HG02610 (cell line): ENCODE measurements at regions not wholly inside any gene's neighbourhood (a gene's known extent, or its start where the extent isn't known, plus 50 kb on each side); places are given as distances from the start of the nearest gene placed in this dataset.

ENCODE experiments used
- ATAC-seq: cut with Tn5 transposase; IDR thresholded peaks from one replicate; pipeline ENCODE4 v1.9.1; 2021; ENCODE audit warnings: mild to moderate bottlenecking, moderate library complexity; ENCODE audit not compliant: unreplicated experiment

- no peak for ATAC-seq
These were observed 160.7 kb upstream of the RTL1 start for GRCh38 chr14:101064121-101064661.

- ATAC-seq, result no peak
These were observed 161.2 kb upstream of the RTL1 start for GRCh38 chr14:101064718-101065117.

- ATAC-seq, result no peak
These were observed 161.7 kb upstream of the RTL1 start for GRCh38 chr14:101065246-101065645.

- ATAC-seq, result no peak
These were observed 162.5 kb upstream of the RTL1 start for GRCh38 chr14:101065696-101066694.

GRCh38 chr14:101066826-101067510 is 163.4 kb upstream of the RTL1 start:
- no peak for ATAC-seq

- no peak for ATAC-seq
These were observed 165.0 kb upstream of the RTL1 start for GRCh38 chr14:101068313-101069227.

GRCh38 chr14:101069228-101069549 is 165.7 kb upstream of the RTL1 start:
- ATAC-seq, result no peak

- ATAC-seq, result no peak
These were observed 166.3 kb upstream of the RTL1 start for GRCh38 chr14:101069666-101070362.

GRCh38 chr14:101070540-101071492 is 167.3 kb upstream of the RTL1 start:
- ATAC-seq, result no peak

- no peak for ATAC-seq
These were observed 168.0 kb upstream of the RTL1 start for GRCh38 chr14:101071493-101071906.

GRCh38 chr14:101072070-101072469 is 168.5 kb upstream of the RTL1 start:
- ATAC-seq, result no peak

- ATAC-seq, result no peak
These were observed 169.0 kb upstream of the RTL1 start for GRCh38 chr14:101072531-101072930.

GRCh38 chr14:101072945-101073597 is 169.5 kb upstream of the RTL1 start:
- peak; percentile 78 for ATAC-seq

- no peak for ATAC-seq
These were observed 170.1 kb upstream of the RTL1 start for GRCh38 chr14:101073598-101073965.

- ATAC-seq, result no peak
These were observed 170.9 kb upstream of the RTL1 start for GRCh38 chr14:101074196-101075024.

GRCh38 chr14:101075025-101075800 is 171.7 kb upstream of the RTL1 start:
- no peak for ATAC-seq
